SK-N-SH (cell line): ENCODE measurements at regions not wholly inside any gene's neighbourhood (a gene's known extent, or its start where the extent isn't known, plus 50 kb on each side); places are given as distances from the start of the nearest gene placed in this dataset.

Experiments used
- EP300 ChIP-seq, 2 experiments: IDR thresholded peaks; 2 replicates each; pipeline versions ENCODE4 v1.4.0 to v1.6.1; 2012; ENCODE audit warnings: borderline replicate concordance in 1 of 2, low read depth in 1 of 2, low read length in 1 of 2
- EZH2phosphoT487 ChIP-seq: fragments of 200-600 bp; sonication (generic); IDR thresholded peaks from 2 replicates; pipeline ENCODE4 v1.6.1; 2017; ENCODE audit warnings: low read depth, mixed run types, mild to moderate bottlenecking, antibody characterized with exemption, moderate library complexity, borderline replicate concordance
- FOSL2 ChIP-seq: IDR thresholded peaks from 2 replicates; pipeline ENCODE4 v1.4.0; 2012; ENCODE audit warnings: low read depth, mild to moderate bottlenecking, moderate library complexity, borderline replicate concordance
- FOXM1 ChIP-seq: IDR thresholded peaks from 2 replicates; pipeline ENCODE4 v1.4.0; 2012; ENCODE audit warnings: low read depth, mild to moderate bottlenecking
- GABPA ChIP-seq: IDR thresholded peaks from 2 replicates; pipeline ENCODE4 v1.4.0; 2012; ENCODE audit warnings: low read depth, mild to moderate bottlenecking
- POLR2AphosphoS5 ChIP-seq: IDR thresholded peaks from 2 replicates; pipeline ENCODE4 v1.6.1; 2012; ENCODE audit warnings: low read depth, low read length
- RCOR1 ChIP-seq: fragments of 150-350 bp; IDR thresholded peaks from 2 replicates; pipeline ENCODE4 v1.6.1; 2017; ENCODE audit warnings: antibody characterized with exemption, low read length
- RFX5 ChIP-seq: IDR thresholded peaks from 2 replicates; pipeline ENCODE4 v1.6.1; 2012; ENCODE audit warnings: mild to moderate bottlenecking, improper control_type of control experiment, low read length
- SIN3A ChIP-seq: IDR thresholded peaks from 2 replicates; pipeline ENCODE4 v1.6.1; 2012; ENCODE audit warnings: low read depth, mild to moderate bottlenecking, low read length, moderate library complexity, borderline replicate concordance
- SMC3 ChIP-seq: IDR thresholded peaks from 2 replicates; pipeline ENCODE4 v1.6.1; 2012; ENCODE audit warnings: low read depth, low read length, improper control_type of control experiment
- TAF1 ChIP-seq: IDR thresholded peaks from 2 replicates; pipeline ENCODE4 v1.6.1; 2012; ENCODE audit warnings: low read depth, mild to moderate bottlenecking, low read length, moderate library complexity, borderline replicate concordance
- TF ChIP-seq, protein P1 (sequence below): fragments of 200-600 bp; sonication (generic); IDR thresholded peaks from 2 replicates; pipeline ENCODE4 v1.6.1; 2017; ENCODE audit warnings: antibody characterized with exemption, mild to moderate bottlenecking, moderate library complexity
- TF ChIP-seq, protein P2 (sequence below): IDR thresholded peaks from 2 replicates; pipeline ENCODE4 v1.4.0; 2012; ENCODE audit warnings: low read depth
- TF ChIP-seq, protein P3 (sequence below): IDR thresholded peaks from 2 replicates; pipeline ENCODE4 v1.4.0; 2012; ENCODE audit warnings: low read depth, borderline replicate concordance

DNA sequence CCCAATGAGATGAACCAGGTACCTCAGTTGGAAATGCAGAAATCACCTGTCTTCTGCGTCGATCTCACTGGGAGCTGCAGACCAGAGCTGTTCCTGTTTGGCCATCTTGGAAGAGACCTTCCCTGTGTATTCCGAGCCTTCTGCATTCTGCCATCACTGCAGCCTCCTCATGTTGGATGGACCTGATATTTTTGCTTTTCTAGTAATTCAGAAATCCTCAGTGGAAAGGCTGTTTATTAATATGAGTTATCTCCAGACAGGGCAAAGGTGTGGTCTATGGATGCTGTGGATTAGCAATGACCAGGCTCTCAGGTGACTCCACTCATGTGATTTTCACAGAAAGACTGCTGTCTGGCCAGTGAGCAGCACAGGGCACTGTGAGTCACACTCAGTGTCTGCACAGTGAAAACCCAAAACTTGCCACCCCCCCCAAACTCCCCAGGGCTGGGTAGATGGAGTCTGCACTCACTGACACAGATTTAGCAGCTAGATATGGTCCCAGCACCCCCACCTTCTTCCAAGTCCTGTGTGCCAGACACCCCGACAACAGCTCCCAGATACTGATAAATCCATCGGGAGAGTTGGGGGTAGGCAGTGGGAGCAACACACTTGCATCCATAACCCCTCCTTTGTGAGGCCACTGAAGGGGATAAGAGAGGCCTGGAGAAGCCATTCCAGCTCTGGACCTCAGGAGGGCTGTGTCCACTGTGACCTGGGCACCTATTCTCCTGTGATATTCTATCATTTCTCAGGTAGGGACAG is 75.2 kb upstream of the TOP3B start:
- TF ChIP-seq SMC3 (no peak), EP300 (IDR thresholded peaks at IDR 0.05; ENCODE audit: borderline replicate concordance in 1 of 2, low read depth in 1 of 2, low read length in 1 of 2) (no peak), FOXM1 (no peak), EZH2phosphoT487 (no peak), FOSL2 (no peak), RFX5 (no peak), TAF1 (no peak), RCOR1 (no peak), POLR2AphosphoS5 (no peak), SIN3A (no peak), GABPA (no peak)
- TF ChIP-seq, protein P1, sequence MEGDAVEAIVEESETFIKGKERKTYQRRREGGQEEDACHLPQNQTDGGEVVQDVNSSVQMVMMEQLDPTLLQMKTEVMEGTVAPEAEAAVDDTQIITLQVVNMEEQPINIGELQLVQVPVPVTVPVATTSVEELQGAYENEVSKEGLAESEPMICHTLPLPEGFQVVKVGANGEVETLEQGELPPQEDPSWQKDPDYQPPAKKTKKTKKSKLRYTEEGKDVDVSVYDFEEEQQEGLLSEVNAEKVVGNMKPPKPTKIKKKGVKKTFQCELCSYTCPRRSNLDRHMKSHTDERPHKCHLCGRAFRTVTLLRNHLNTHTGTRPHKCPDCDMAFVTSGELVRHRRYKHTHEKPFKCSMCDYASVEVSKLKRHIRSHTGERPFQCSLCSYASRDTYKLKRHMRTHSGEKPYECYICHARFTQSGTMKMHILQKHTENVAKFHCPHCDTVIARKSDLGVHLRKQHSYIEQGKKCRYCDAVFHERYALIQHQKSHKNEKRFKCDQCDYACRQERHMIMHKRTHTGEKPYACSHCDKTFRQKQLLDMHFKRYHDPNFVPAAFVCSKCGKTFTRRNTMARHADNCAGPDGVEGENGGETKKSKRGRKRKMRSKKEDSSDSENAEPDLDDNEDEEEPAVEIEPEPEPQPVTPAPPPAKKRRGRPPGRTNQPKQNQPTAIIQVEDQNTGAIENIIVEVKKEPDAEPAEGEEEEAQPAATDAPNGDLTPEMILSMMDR: no peak
- TF ChIP-seq, protein P2, sequence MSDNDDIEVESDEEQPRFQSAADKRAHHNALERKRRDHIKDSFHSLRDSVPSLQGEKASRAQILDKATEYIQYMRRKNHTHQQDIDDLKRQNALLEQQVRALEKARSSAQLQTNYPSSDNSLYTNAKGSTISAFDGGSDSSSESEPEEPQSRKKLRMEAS: no peak
- TF ChIP-seq, protein P3, sequence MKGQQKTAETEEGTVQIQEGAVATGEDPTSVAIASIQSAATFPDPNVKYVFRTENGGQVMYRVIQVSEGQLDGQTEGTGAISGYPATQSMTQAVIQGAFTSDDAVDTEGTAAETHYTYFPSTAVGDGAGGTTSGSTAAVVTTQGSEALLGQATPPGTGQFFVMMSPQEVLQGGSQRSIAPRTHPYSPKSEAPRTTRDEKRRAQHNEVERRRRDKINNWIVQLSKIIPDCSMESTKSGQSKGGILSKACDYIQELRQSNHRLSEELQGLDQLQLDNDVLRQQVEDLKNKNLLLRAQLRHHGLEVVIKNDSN: no peak
